ENCODE measurements at regions not wholly inside any gene's neighbourhood (a gene's known extent, or its start where the extent isn't known, plus 50 kb on each side); places are given as distances from the start of the nearest gene placed in this dataset.

DNA sequence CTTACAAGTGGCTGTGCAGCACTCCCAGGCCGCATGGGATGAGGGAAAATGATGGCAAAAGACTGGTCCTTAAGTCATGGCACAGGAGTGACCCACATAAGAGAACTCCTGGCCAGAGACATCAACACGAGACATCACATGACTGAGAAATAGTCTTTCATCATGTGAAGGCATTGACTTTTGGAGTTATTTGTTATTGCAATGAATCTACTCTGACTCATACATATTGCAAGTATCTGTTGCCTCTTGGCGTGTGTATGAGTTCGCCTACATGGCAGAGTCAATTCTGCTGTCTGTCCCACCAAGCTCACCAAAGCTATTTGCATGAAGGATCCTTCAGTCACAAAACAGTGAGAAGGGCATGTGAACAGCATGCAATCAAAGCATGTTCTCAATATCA, 59.7 kb upstream of the HABP2 start:
- no peak for TF ChIP-seq CTCF (IDR thresholded peaks at IDR 0.05; ENCODE audit: low read depth, low read length, missing control alignments)
- no peak overlapping the region for H3K4me3 ChIP-seq (ENCODE audit: low read depth, low read length)
- DNase-seq (ENCODE audit: low read depth), result no peak

GRCh38 chr10:113493882-113494301, 59.0 kb upstream of the HABP2 start:
- DNase-seq (ENCODE audit: low read depth), result no peak
- no peak for TF ChIP-seq CTCF (IDR thresholded peaks at IDR 0.05; ENCODE audit: low read depth, low read length, missing control alignments)

GRCh38 chr10:113494761-113495160, 58.1 kb upstream of the HABP2 start:
- DNase-seq (ENCODE audit: low read depth), result no peak
- no peak overlapping the region for H3K4me3 ChIP-seq (ENCODE audit: low read depth, low read length)
- no peak for TF ChIP-seq CTCF (IDR thresholded peaks at IDR 0.05; ENCODE audit: low read depth, low read length, missing control alignments)

More at GRCh38 chr10:113493882-113494301, 59.0 kb upstream of the HABP2 start:
- H3K4me3 ChIP-seq (ENCODE audit: low read depth, low read length), result no peak overlapping the region

- no peak for DNase-seq (ENCODE audit: low read depth)
- TF ChIP-seq CTCF (IDR thresholded peaks at IDR 0.05; ENCODE audit: low read depth, low read length, missing control alignments), result no peak
- no peak overlapping the region for H3K4me3 ChIP-seq (ENCODE audit: low read depth, low read length)
Observed at GRCh38 chr10:113495553-113495952, 57.3 kb upstream of the HABP2 start.

DNA sequence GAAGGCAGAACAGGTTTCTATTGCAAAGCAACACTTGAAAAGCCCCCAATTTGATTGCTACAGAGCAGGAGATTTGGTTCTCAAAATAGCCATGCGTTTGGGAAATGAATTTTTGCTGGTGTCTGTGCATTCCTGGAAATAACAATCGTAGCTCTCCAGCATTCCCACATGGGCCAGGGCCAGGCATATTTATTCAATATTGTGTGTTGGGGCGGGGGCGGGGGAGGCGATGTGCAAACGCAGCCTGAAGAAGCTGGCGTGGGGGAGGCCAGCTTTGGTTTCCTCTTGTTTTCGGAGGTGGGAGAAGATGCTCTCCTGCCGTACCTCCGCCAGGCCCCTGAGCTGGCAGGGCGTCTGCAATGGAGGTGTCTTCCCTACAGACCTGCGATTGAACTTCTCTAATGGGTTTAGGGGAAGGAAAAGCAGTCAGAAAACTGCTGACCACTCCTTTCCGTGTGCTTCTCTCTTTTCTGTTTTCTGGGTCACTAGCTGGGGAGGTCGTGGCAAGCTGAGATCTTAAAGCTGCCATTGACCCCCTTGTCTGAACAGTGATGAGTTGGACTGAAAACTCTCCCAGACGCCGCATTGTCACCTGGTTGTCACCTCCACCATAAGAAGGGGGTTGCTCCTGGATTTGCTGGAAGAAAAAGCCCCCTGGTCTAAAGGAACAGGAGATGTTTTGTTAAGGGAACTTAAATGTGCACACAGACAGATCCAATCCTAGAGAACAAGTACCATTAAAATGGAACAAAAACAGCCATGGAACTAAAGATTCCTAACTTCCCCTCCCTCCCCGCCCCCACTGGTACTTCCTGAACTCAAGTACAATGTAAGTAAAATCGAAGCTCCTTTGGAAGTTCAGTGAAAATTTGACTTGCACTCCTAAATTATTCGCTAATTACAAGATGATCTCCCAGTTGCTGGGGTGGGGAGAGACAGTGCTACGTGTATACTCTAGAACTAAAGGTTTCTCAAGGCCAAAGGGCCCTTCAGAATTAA, 56.4 kb upstream of the HABP2 start:
- no peak overlapping the region for H3K4me3 ChIP-seq (ENCODE audit: low read depth, low read length)
- no peak for TF ChIP-seq CTCF (IDR thresholded peaks at IDR 0.05; ENCODE audit: low read depth, low read length, missing control alignments)
- DNase-seq (ENCODE audit: low read depth), result no peak

DNA sequence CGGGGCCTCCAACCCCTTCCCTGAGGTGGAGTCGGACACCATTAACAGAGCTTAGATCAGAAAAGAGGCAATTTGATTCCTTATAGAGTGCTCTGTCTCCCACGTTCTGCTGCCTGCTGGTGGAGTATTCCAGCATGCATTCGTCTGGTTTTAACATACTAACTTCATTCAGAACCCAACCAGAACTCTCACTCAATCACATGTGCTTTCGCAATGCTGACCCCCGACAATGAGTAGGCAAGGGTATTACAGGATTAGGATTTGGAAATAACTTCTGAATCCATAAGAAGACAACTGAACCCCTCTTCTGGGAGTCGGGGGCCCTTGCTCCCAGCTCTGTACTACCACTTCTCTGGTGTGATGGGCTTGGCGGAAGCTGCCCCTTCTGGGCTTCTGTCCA, 55.7 kb upstream of the HABP2 start:
- H3K4me3 ChIP-seq (ENCODE audit: low read depth, low read length), result no peak overlapping the region
- no peak for TF ChIP-seq CTCF (IDR thresholded peaks at IDR 0.05; ENCODE audit: low read depth, low read length, missing control alignments)
- no peak for DNase-seq (ENCODE audit: low read depth)

Data from GM12864 (cell line).